ENCODE measurements at regions not wholly inside any gene's neighbourhood (a gene's known extent, or its start where the extent isn't known, plus 50 kb on each side); places are given as distances from the start of the nearest gene placed in this dataset.
A peak's percentile ranks its signal among the peaks of the same experiment; 100 is the strongest.

DNA sequence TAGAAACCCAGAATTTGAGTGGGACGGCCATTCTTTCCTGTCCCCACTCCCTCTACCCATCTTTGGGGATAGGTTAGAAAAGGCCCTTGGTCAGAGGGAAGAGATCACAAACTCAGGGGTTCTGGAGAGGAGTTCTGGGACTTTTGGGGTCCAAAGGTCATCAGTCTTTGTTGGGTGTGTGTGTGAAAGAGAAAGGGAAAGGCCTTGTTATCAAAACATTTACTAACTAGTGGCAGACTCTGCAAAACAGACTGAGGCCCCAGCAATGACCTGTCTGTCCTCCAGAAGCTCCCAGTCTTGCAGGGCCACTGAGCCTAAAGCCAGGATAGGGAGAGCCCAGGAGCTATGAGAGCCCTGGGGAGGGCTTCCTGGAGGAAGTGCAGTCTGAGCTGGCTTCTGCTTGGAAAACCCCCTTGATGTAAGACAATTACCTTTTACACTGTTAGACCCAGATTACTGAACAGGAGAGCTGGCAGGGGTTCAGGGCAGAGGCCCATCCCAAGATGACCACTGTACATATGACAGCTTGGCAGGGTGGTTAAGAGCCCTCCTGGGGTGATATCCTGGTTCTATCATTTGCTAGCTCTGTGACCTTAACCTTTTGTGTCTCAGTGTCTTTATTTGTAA, 429.1 kb upstream of the CCDC196 start:
- peak in 1 of 2 donors; percentile 45 for DNase-seq
- no peak overlapping the region for H3K27ac ChIP-seq (ENCODE audit: low read length)
- no CpG with 5 or more reads among the region's 1 CpG for WGBS (ENCODE audit: insufficient coverage, low lambda C conversion rate)

DNA sequence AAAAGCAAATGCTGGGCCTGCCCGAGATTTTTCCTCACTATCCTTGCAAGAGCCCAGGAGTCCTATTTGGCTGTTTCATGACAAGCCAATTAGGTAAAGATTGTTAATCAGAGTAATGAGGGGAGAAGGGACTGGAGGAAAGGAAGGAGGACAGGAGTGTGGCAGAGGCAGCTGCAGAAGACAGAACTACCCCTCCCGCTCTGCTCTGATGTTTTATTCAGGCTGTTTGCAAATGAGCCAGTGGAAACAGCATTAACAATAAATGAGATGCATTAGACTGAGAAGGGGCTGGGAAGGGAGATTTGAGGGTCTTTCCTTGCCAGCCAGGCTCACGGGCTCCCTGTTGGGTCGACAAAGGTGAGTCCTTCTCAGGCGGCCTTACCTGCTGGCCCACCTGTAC, 421.0 kb upstream of the CCDC196 start:
- H3K36me3 ChIP-seq (ENCODE audit: control insufficient read depth, insufficient read depth, low read length): no peaks in the 10 kb centered on the region
- no CpG with 5 or more reads among the region's 5 CpGs for WGBS (ENCODE audit: insufficient coverage, low lambda C conversion rate)
- DNase-seq: no peak
- H3K27ac ChIP-seq (ENCODE audit: low read length): no peak overlapping the region
- H3K4me3 ChIP-seq (ENCODE audit: low read length): no peak overlapping the region
- no peaks in the 10 kb centered on the region for H3K4me1 ChIP-seq (ENCODE audit: control insufficient read depth, insufficient read depth, low read length)
- no peaks in the 10 kb centered on the region for H3K27me3 ChIP-seq (ENCODE audit: control insufficient read depth, insufficient read depth, low read length)
- no peaks in the 10 kb centered on the region for H3K9me3 ChIP-seq (ENCODE audit: control insufficient read depth, low read depth, low read length)

More for the DNA sequence above, 429.1 kb upstream of the CCDC196 start:
- H3K36me3 ChIP-seq (ENCODE audit: control insufficient read depth, insufficient read depth, low read length): no peaks in the 10 kb centered on the region
- H3K9me3 ChIP-seq (ENCODE audit: control insufficient read depth, low read depth, low read length): peaks cover 4% of the 10 kb centered on the region
- H3K27me3 ChIP-seq (ENCODE audit: control insufficient read depth, insufficient read depth, low read length): no peaks in the 10 kb centered on the region
- peaks cover 6% of the 10 kb centered on the region for H3K4me1 ChIP-seq (ENCODE audit: control insufficient read depth, insufficient read depth, low read length)
- H3K4me3 ChIP-seq (ENCODE audit: low read length): no peak overlapping the region

- WGBS (ENCODE audit: insufficient coverage, low lambda C conversion rate): no CpG with 5 or more reads among the region's 9 CpGs
- Histone ChIP-seq H3K36me3 (ENCODE audit: control insufficient read depth, insufficient read depth, low read length) (no peaks in the 10 kb centered on the region), H3K4me1 (ENCODE audit: control insufficient read depth, insufficient read depth, low read length) (no peaks in the 10 kb centered on the region), H3K27me3 (ENCODE audit: control insufficient read depth, insufficient read depth, low read length) (no peaks in the 10 kb centered on the region), H3K4me3 (ENCODE audit: low read length) (no peak overlapping the region), H3K9me3 (ENCODE audit: control insufficient read depth, low read depth, low read length) (no peaks in the 10 kb centered on the region), H3K27ac (ENCODE audit: low read length) (no peak overlapping the region)
- DNase-seq: no peak
Observed at GRCh38 chr14:66066981-66067776, 419.0 kb upstream of the CCDC196 start.

GRCh38 chr14:66069036-66069435, 417.1 kb upstream of the CCDC196 start:
- no peak overlapping the region for H3K27ac ChIP-seq (ENCODE audit: low read length)
- no peak for DNase-seq
- WGBS (ENCODE audit: insufficient coverage, low lambda C conversion rate): no CpG with 5 or more reads among the region's 2 CpGs
- H3K4me1 ChIP-seq (ENCODE audit: control insufficient read depth, insufficient read depth, low read length): no peaks in the 10 kb centered on the region
- H3K36me3 ChIP-seq (ENCODE audit: control insufficient read depth, insufficient read depth, low read length): no peaks in the 10 kb centered on the region
- no peaks in the 10 kb centered on the region for H3K27me3 ChIP-seq (ENCODE audit: control insufficient read depth, insufficient read depth, low read length)
- H3K9me3 ChIP-seq (ENCODE audit: control insufficient read depth, low read depth, low read length): no peaks in the 10 kb centered on the region
- H3K4me3 ChIP-seq (ENCODE audit: low read length): no peak overlapping the region

DNA sequence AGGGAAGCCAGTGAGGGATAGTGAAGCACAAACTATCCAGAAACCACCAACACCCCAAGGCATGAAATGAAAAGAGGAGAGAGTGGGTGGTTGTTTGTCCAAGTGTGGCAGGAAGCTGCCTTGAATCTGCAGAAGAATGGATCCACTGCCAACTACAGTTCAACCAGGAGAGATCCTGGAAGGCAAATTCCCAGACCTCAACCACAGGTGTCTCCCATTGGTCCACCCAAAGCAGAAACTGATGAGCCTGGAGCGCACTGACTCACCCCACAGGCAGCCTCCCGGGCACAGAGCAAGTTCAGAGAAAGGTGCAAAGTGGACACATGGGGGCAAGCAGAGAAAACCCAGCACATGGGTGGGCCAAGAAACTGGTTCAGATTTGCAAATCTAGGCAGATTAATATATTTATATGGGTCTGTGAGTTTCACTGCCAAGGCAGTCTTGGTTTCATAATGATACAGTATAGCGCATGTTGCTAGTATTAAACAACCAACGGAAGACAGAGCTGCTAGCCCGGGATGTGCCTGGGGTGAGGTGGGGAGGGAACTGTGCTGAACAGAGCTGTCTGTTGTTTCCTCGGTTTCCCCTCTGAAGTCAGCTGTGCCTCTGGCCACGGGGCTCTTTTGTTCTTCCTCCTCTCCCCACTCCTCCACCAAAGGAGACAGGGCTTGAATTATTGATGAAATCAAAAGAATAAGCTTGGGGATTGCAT, 416.2 kb upstream of the CCDC196 start:
- no CpG with 5 or more reads among the region's 7 CpGs for WGBS (ENCODE audit: insufficient coverage, low lambda C conversion rate)
- no peak overlapping the region for H3K27ac ChIP-seq (ENCODE audit: low read length)
- H3K9me3 ChIP-seq (ENCODE audit: control insufficient read depth, low read depth, low read length): no peaks in the 10 kb centered on the region
- no peaks in the 10 kb centered on the region for H3K36me3 ChIP-seq (ENCODE audit: control insufficient read depth, insufficient read depth, low read length)
- DNase-seq: no peak
- no peak overlapping the region for H3K4me3 ChIP-seq (ENCODE audit: low read length)
- no peaks in the 10 kb centered on the region for H3K27me3 ChIP-seq (ENCODE audit: control insufficient read depth, insufficient read depth, low read length)
- H3K4me1 ChIP-seq (ENCODE audit: control insufficient read depth, insufficient read depth, low read length): no peaks in the 10 kb centered on the region

- Histone ChIP-seq H3K27me3 (ENCODE audit: control insufficient read depth, insufficient read depth, low read length) (no peaks in the 10 kb centered on the region), H3K4me1 (ENCODE audit: control insufficient read depth, insufficient read depth, low read length) (no peaks in the 10 kb centered on the region), H3K4me3 (ENCODE audit: low read length) (no peak overlapping the region), H3K9me3 (ENCODE audit: control insufficient read depth, low read depth, low read length) (no peaks in the 10 kb centered on the region), H3K27ac (ENCODE audit: low read length) (no peak overlapping the region), H3K36me3 (ENCODE audit: control insufficient read depth, insufficient read depth, low read length) (no peaks in the 10 kb centered on the region)
- WGBS (ENCODE audit: insufficient coverage, low lambda C conversion rate): no CpG with 5 or more reads among the region's 12 CpGs
- peak in 1 of 2 donors; percentile 26 for DNase-seq
Observed at GRCh38 chr14:66070542-66071319, 415.4 kb upstream of the CCDC196 start.

- H3K36me3 ChIP-seq (ENCODE audit: control insufficient read depth, insufficient read depth, low read length): no peaks in the 10 kb centered on the region
- DNase-seq: no peak
- H3K27me3 ChIP-seq (ENCODE audit: control insufficient read depth, insufficient read depth, low read length): no peaks in the 10 kb centered on the region
- H3K27ac ChIP-seq (ENCODE audit: low read length): no peak overlapping the region
- H3K4me1 ChIP-seq (ENCODE audit: control insufficient read depth, insufficient read depth, low read length): no peaks in the 10 kb centered on the region
- H3K4me3 ChIP-seq (ENCODE audit: low read length): no peak overlapping the region
- no peaks in the 10 kb centered on the region for H3K9me3 ChIP-seq (ENCODE audit: control insufficient read depth, low read depth, low read length)
- no CpG with 5 or more reads among the region's 5 CpGs for WGBS (ENCODE audit: insufficient coverage, low lambda C conversion rate)
Observed at GRCh38 chr14:66072190-66073084, 413.7 kb upstream of the CCDC196 start.

DNA sequence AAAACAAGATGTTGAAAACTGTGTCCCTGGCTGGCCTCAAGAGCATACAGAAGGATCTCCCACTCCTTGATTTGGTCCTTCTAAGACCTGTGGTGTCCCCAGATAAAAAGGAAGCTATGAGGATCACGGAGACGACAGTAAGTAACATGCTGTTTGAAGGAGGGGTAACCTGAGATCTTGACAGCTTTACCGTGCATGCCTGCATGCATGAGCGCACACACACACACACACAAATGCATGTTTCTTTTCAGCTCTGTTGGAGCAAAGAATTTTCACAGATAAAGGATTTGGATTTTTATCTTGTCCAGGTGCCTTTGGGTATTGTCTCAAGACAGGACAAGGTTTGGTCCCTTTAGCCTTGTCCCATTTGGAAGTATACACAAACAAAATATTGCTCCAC, 411.6 kb upstream of the CCDC196 start:
- Histone ChIP-seq H3K9me3 (ENCODE audit: control insufficient read depth, low read depth, low read length) (no peaks in the 10 kb centered on the region), H3K4me1 (ENCODE audit: control insufficient read depth, insufficient read depth, low read length) (no peaks in the 10 kb centered on the region), H3K36me3 (ENCODE audit: control insufficient read depth, insufficient read depth, low read length) (no peaks in the 10 kb centered on the region), H3K4me3 (ENCODE audit: low read length) (no peak overlapping the region), H3K27me3 (ENCODE audit: control insufficient read depth, insufficient read depth, low read length) (no peaks in the 10 kb centered on the region), H3K27ac (ENCODE audit: low read length) (no peak overlapping the region)
- DNase-seq: no peak
- no CpG with 5 or more reads among the region's 4 CpGs for WGBS (ENCODE audit: insufficient coverage, low lambda C conversion rate)

- Histone ChIP-seq H3K4me3 (ENCODE audit: low read length) (no peak overlapping the region), H3K27me3 (ENCODE audit: control insufficient read depth, insufficient read depth, low read length) (no peaks in the 10 kb centered on the region), H3K9me3 (ENCODE audit: control insufficient read depth, low read depth, low read length) (no peaks in the 10 kb centered on the region), H3K4me1 (ENCODE audit: control insufficient read depth, insufficient read depth, low read length) (no peaks in the 10 kb centered on the region), H3K27ac (ENCODE audit: low read length) (no peak overlapping the region), H3K36me3 (ENCODE audit: control insufficient read depth, insufficient read depth, low read length) (no peaks in the 10 kb centered on the region)
- DNase-seq: no peak
- no CpG with 5 or more reads among the region's 3 CpGs for WGBS (ENCODE audit: insufficient coverage, low lambda C conversion rate)
Observed at GRCh38 chr14:66076176-66076575, 410.0 kb upstream of the CCDC196 start.

All from large intestine (tissue), 3 donors.